ENCODE measurements at regions not wholly inside any gene's neighbourhood (a gene's known extent, or its start where the extent isn't known, plus 50 kb on each side); places are given as distances from the start of the nearest gene placed in this dataset.

DNA sequence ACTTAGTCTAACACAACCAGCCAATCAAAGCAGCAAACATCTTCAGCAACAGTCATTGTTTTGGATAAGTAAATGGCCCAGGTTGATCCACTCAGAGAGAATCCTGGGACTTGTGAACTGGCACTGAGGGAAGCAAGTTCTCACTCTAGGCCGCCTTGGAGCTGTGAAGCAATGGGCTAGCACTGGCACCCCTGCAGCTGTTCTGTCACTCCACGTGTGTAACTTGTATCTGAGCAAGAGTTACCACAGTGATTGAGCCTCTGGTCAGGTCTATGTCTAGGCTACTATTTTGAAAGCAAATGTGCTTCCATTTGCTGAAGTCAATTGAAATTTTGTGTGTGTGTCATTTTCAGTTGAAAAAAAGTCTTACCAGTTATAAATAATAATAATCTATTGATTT lies 57.2 kb upstream of the HS3ST1 start:
- no peak overlapping the region for H3K4me3 ChIP-seq
- no peak for ATAC-seq (ENCODE audit: low FRiP score in 2 of 2)
- no peak for TF ChIP-seq POLR2A (IDR thresholded peaks at IDR 0.05)
- no peak for TF ChIP-seq CTCF (IDR thresholded peaks at IDR 0.05)
- no peak for TF ChIP-seq POLR2AphosphoS5 (IDR thresholded peaks at IDR 0.05)
- no peak for TF ChIP-seq EP300 (IDR thresholded peaks at IDR 0.05)

GRCh38 chr4:11484531-11484930 lies 55.8 kb upstream of the HS3ST1 start:
- no peak for DNase-seq
- Histone ChIP-seq H3K4me3 (no peak overlapping the region), H3K36me3 (no peaks in the 10 kb centered on the region), H3K9me3 (peaks cover 0 to 3% (median 0%) of the 10 kb centered on the region in 4 donors), H3K27me3 (no peaks in the 10 kb centered on the region), H3K4me1 (peaks cover 0 to 15% (median 11%) of the 10 kb centered on the region in 4 donors), H3K27ac (no peak overlapping the region)
- no peak for ATAC-seq (ENCODE audit: low FRiP score in 2 of 2)
- TF ChIP-seq CTCF (IDR thresholded peaks at IDR 0.05) (no peak), EP300 (IDR thresholded peaks at IDR 0.05) (no peak), POLR2AphosphoS5 (IDR thresholded peaks at IDR 0.05) (no peak), POLR2A (IDR thresholded peaks at IDR 0.05) (no peak)
- WGBS, 2 donors, result 88 to 94% methylated on average over 1 of the region's 1 CpG

More for the DNA sequence above, 57.2 kb upstream of the HS3ST1 start:
- Histone ChIP-seq H3K36me3 (no peaks in the 10 kb centered on the region), H3K27ac (no peak overlapping the region), H3K9me3 (no peaks in the 10 kb centered on the region), H3K4me1 (peaks cover 0 to 15% (median 9%) of the 10 kb centered on the region in 4 donors), H3K27me3 (no peaks in the 10 kb centered on the region)
- 79 to 93% methylated on average over 2 of the region's 2 CpGs for WGBS, 2 donors
- no peak for DNase-seq

- Histone ChIP-seq H3K27ac (peak overlapping the region in 1 of 4 donors; percentile 5), H3K9me3 (peaks cover 0 to 4% (median 0%) of the 10 kb centered on the region in 4 donors), H3K4me3 (no peak overlapping the region), H3K36me3 (no peaks in the 10 kb centered on the region), H3K4me1 (peaks cover 0 to 13% (median 6%) of the 10 kb centered on the region in 4 donors), H3K27me3 (no peaks in the 10 kb centered on the region)
- no peak for ATAC-seq (ENCODE audit: low FRiP score in 2 of 2)
- no peak for DNase-seq
- 51 to 75% methylated on average over 3 of the region's 3 CpGs for WGBS, 2 donors
- no peak for TF ChIP-seq POLR2AphosphoS5 (IDR thresholded peaks at IDR 0.05)
- TF ChIP-seq CTCF (IDR thresholded peaks at IDR 0.05), result no peak
These were observed 54.4 kb upstream of the HS3ST1 start for GRCh38 chr4:11483046-11483445.

DNA sequence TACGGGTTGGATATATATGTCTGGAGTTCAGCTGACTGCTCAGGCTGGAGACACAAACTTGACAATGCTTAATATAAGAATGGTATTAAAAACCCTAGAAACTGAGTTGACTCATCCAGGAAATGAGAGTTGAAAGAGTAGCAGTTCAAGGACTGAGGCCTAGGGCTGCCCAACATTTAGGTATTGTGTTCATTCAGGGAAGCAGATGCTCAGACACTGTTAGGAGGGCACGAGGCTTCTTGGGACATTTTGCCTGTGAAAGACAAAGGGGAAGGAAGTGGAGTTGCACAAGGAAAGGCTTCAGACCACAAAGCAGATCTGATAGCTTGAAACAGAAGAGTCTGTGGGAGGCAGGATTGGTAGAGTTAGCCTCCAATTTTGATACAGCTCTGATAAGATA lies 52.0 kb upstream of the HS3ST1 start:
- peak in 1 of 2 donors; percentile 66 for DNase-seq
- WGBS, 2 donors, result 47 to 57% methylated on average over 2 of the region's 2 CpGs
- peaks cover 0 to 8% (median 3%) of the 10 kb centered on the region in 4 donors for H3K4me1 ChIP-seq
- ATAC-seq (ENCODE audit: low FRiP score in 2 of 2), result peak; percentile 79 to 92
- peak overlapping the region in 1 of 4 donors; percentile 63 for H3K27ac ChIP-seq
- no peaks in the 10 kb centered on the region for H3K27me3 ChIP-seq
- TF ChIP-seq CTCF (IDR thresholded peaks at IDR 0.05) (no peak), EP300 (IDR thresholded peaks at IDR 0.05) (peak in 2 of 4 donors; percentile 47 to 70), POLR2A (IDR thresholded peaks at IDR 0.05) (peak in 1 of 4 donors; percentile 25), POLR2AphosphoS5 (IDR thresholded peaks at IDR 0.05) (peak; percentile 47 to 66)
- no peak overlapping the region for H3K4me3 ChIP-seq
- H3K9me3 ChIP-seq, result peaks cover 0 to 4% (median 0%) of the 10 kb centered on the region in 4 donors
- no peaks in the 10 kb centered on the region for H3K36me3 ChIP-seq

Small RNA genes in the stretch of these regions (small RNA-seq; reads per million reads assigned to genes)
- gene RF00026, result 0 reads per million in 4 donors
- 0 reads per million in 4 donors for gene RNU6-578P
